CD14-positive monocyte (primary cell): ENCODE measurements at regions not wholly inside any gene's neighbourhood (a gene's known extent, or its start where the extent isn't known, plus 50 kb on each side); places are given as distances from the start of the nearest gene placed in this dataset.

Source experiments
- DNase-seq, 3 donors: peaks; one replicate each; pipeline ENCODE4 v3.0.0-alpha.2; 2011 to 2022
- H2AFZ ChIP-seq: 2 replicates; pipeline ENCODE4 v1.6.0; 2012; ENCODE audit warnings: mild to moderate bottlenecking, low read depth, low read length, inconsistent platforms; ENCODE audit not compliant: insufficient read depth, poor library complexity, severe bottlenecking
- H3K27ac ChIP-seq, 2 donors: 1 replicate in 1 of 2; 2 replicates in 1 of 2; pipeline ENCODE4 v1.5.1; 2012 to 2013; ENCODE audit warnings: low read length in 2 of 2, control low read depth in 1 of 2, inconsistent platforms in 1 of 2, low read depth in 1 of 2, mild to moderate bottlenecking in 1 of 2
- H3K27me3 ChIP-seq, 2 donors: one replicate each; pipeline versions ENCODE4 v1.6.0 to v1.6.1; 2011 to 2013; ENCODE audit warnings: low read length in 2 of 2; ENCODE audit not compliant: control insufficient read depth in 2 of 2, insufficient read depth in 2 of 2
- H3K36me3 ChIP-seq, 2 donors: replicated peaks in 1 of 2; 1 replicate in 1 of 2; 2 replicates in 1 of 2; pipeline versions ENCODE4 v1.5.1 to v1.6.1; 2012 to 2013; ENCODE audit warnings: low read length in 2 of 2, control low read depth in 1 of 2, inconsistent platforms in 1 of 2, mild to moderate bottlenecking in 1 of 2; ENCODE audit not compliant: insufficient read depth in 2 of 2, control insufficient read depth in 1 of 2
- H3K4me1 ChIP-seq, 2 donors: 1 replicate in 1 of 2; 2 replicates in 1 of 2; pipeline versions ENCODE4 v1.5.1 to v1.6.1; 2012 to 2013; ENCODE audit warnings: low read length in 2 of 2, control low read depth in 1 of 2, inconsistent platforms in 1 of 2, mild to moderate bottlenecking in 1 of 2, moderate library complexity in 1 of 2; ENCODE audit not compliant: insufficient read depth in 2 of 2, control insufficient read depth in 1 of 2
- H3K4me2 ChIP-seq: replicated peaks from 2 replicates; pipeline ENCODE3; 2012; ENCODE audit warnings: low read length, moderate library complexity, mild to moderate bottlenecking; ENCODE audit not compliant: poor library complexity, severe bottlenecking; ENCODE audit errors: extremely low read depth
- H3K4me3 ChIP-seq, 3 experiments: fragments of 200-600 bp in 1 of 3; sonication (generic) in 1 of 3; replicated peaks in 1 of 3; 1 replicate in 2 of 3; 2 replicates in 1 of 3; pipeline ENCODE4 v1.5.1; 2011 to 2013; ENCODE audit warnings: low read length in 3 of 3, mild to moderate bottlenecking in 3 of 3, control low read depth in 2 of 3, low read depth in 2 of 3, inconsistent platforms in 1 of 3, moderate library complexity in 1 of 3
- H3K79me2 ChIP-seq: 2 replicates; pipeline ENCODE4 v1.6.0; 2012; ENCODE audit warnings: mild to moderate bottlenecking, control low read depth, inconsistent platforms, low read length, moderate library complexity; ENCODE audit not compliant: insufficient read depth
- H3K9ac ChIP-seq: 2 replicates; pipeline ENCODE4 v1.6.0; 2017; ENCODE audit warnings: low read length, mild to moderate bottlenecking; ENCODE audit not compliant: insufficient read depth, poor library complexity, severe bottlenecking
- H3K9me3 ChIP-seq, 2 donors: replicated peaks in 1 of 2; 1 replicate in 1 of 2; 2 replicates in 1 of 2; pipeline versions ENCODE4 v1.5.1 to v1.6.1; 2012 to 2013; ENCODE audit warnings: low read length in 2 of 2, control low read depth in 1 of 2; ENCODE audit not compliant: control insufficient read depth in 1 of 2, insufficient read depth in 1 of 2
- H4K20me1 ChIP-seq: 2 replicates; pipeline ENCODE4 v1.6.0; 2012; ENCODE audit warnings: mild to moderate bottlenecking, low read length, control low read depth, moderate library complexity; ENCODE audit not compliant: insufficient read depth
- H3K27ac Mint-ChIP-seq, 7 donors: one replicate each; pipeline ENCODE4 v1.8.0; 2020; ENCODE audit warnings: mild to moderate bottlenecking in 7 of 7, mixed read lengths in 7 of 7, moderate library complexity in 6 of 7, inconsistent platforms in 2 of 7
- H3K27me3 Mint-ChIP-seq, 3 donors: one replicate each; pipeline ENCODE4 v1.8.0; 2021 to 2022; ENCODE audit warnings: low read depth in 3 of 3, mild to moderate bottlenecking in 3 of 3, mixed read lengths in 3 of 3, moderate library complexity in 3 of 3, inconsistent platforms in 1 of 3
- H3K36me3 Mint-ChIP-seq, 2 donors: one replicate each; pipeline ENCODE4 v1.8.0; 2020; ENCODE audit warnings: mixed read lengths in 2 of 2, inconsistent platforms in 1 of 2, mild to moderate bottlenecking in 1 of 2
- H3K4me1 Mint-ChIP-seq: one replicate; pipeline ENCODE4 v1.8.0; 2020; ENCODE audit warnings: mild to moderate bottlenecking, mixed read lengths
- H3K4me3 Mint-ChIP-seq, 2 donors: one replicate each; pipeline ENCODE4 v1.8.0; 2020; ENCODE audit warnings: mild to moderate bottlenecking in 2 of 2, mixed read lengths in 2 of 2, moderate library complexity in 1 of 2
- H3K9me3 Mint-ChIP-seq, 7 donors: one replicate each; pipeline ENCODE4 v1.8.0; 2020 to 2022; ENCODE audit warnings: mixed read lengths in 7 of 7, mild to moderate bottlenecking in 6 of 7, moderate library complexity in 6 of 7, inconsistent platforms in 2 of 7
- CTCF ChIP-seq: fragments of 200-600 bp; IDR thresholded peaks from one replicate; pipeline ENCODE4 v1.8.0; 2022; ENCODE audit warnings: antibody characterized with exemption, mild to moderate bottlenecking
- WGBS: methylation state at CpG from one replicate; pipeline ENCODE4 v1.1.5; 2013; ENCODE audit warnings: missing lambda C conversion rate; ENCODE audit not compliant: insufficient coverage; 5-methylcytosine and 5-hydroxymethylcytosine counted together
- intact Hi-C, 2 donors: fragments of 100-400 bp; cut with micrococcal nuclease; formaldehyde crosslinking; loops; one replicate each; pipeline versions ENCODE4 v1.15.0 to v1.15.1; 2023

- peaks cover 0 to 4% of the 10 kb centered on the region in 2 donors for H3K9me3 ChIP-seq
- H3K79me2 ChIP-seq = no peaks in the 10 kb centered on the region
- peaks cover 16 to 18% of the 10 kb centered on the region in 2 donors for H3K4me1 ChIP-seq
- peak overlapping the region; percentile 39 for H2AFZ ChIP-seq
- no peaks in the 10 kb centered on the region for H3K27me3 ChIP-seq
- Mint-ChIP-seq H3K27me3 (peaks cover 0 to 2% (median 0%) of the 10 kb centered on the region in 3 donors), H3K4me1 (peaks cover 19% of the 10 kb centered on the region), H3K36me3 (peaks cover 6 to 8% of the 10 kb centered on the region in 2 donors), H3K27ac (peak overlapping the region; percentile 88 to 94 (median 92)), H3K4me3 (no peak overlapping the region), H3K9me3 (peaks cover 6 to 11% (median 8%) of the 10 kb centered on the region in 7 donors)
- no peak for TF ChIP-seq CTCF
- no peak overlapping the region for H3K9ac ChIP-seq
- intact Hi-C loops = no loop called here
- no peaks in the 10 kb centered on the region for H4K20me1 ChIP-seq
- peak overlapping the region in 1 of 3 experiments; percentile 50 for H3K4me3 ChIP-seq
- peak overlapping the region in 1 of 2 donors; percentile 74 for H3K27ac ChIP-seq
- no peak for DNase-seq
- WGBS = no CpG with 5 or more reads among the region's 3 CpGs
- H3K4me2 ChIP-seq = peak overlapping the region; percentile 43
- H3K36me3 ChIP-seq = no peaks in the 10 kb centered on the region
These were observed 488.0 kb downstream of the MDFIC start for GRCh38 chr7:115409682-115410433.

GRCh38 chr7:115406219-115406618, 484.3 kb downstream of the MDFIC start:
- Histone ChIP-seq H3K9me3 (peaks cover 0 to 4% of the 10 kb centered on the region in 2 donors), H3K4me1 (peaks cover 12 to 13% of the 10 kb centered on the region in 2 donors), H3K4me2 (no peak overlapping the region), H3K27ac (no peak overlapping the region), H3K27me3 (no peaks in the 10 kb centered on the region), H3K36me3 (no peaks in the 10 kb centered on the region), H4K20me1 (no peaks in the 10 kb centered on the region), H2AFZ (no peak overlapping the region), H3K9ac (no peak overlapping the region), H3K4me3 (no peak overlapping the region), H3K79me2 (no peaks in the 10 kb centered on the region)
- H3K9me3 Mint-ChIP-seq = peaks cover 5 to 16% (median 9%) of the 10 kb centered on the region in 7 donors
- intact Hi-C loops = no loop called here
- peaks cover 5 to 7% of the 10 kb centered on the region in 2 donors for H3K36me3 Mint-ChIP-seq
- peaks cover 17% of the 10 kb centered on the region for H3K4me1 Mint-ChIP-seq
- H3K4me3 Mint-ChIP-seq = no peak overlapping the region
- TF ChIP-seq CTCF = no peak
- peaks cover 0 to 2% (median 0%) of the 10 kb centered on the region in 3 donors for H3K27me3 Mint-ChIP-seq
- no peak for DNase-seq
- H3K27ac Mint-ChIP-seq = no peak overlapping the region
